SK-N-SH (cell line): ENCODE measurements at regions not wholly inside any gene's neighbourhood (a gene's known extent, or its start where the extent isn't known, plus 50 kb on each side); places are given as distances from the start of the nearest gene placed in this dataset.

Experiments
- CTCF ChIA-PET: fragments of 300-600, 350-600 bp; formaldehyde crosslinking; extraction: SDS; loops from one replicate; lab custom pipeline; 2021; lab: Yijun Ruan, JAX
- POLR2A ChIA-PET: fragments of 350-600 bp; sonication (Branson Sonifier 250); formaldehyde crosslinking; extraction: SDS; loops from one replicate; lab custom pipeline; 2020; ENCODE audit warnings: antibody characterized with exemption, inconsistent platforms; lab: Yijun Ruan, JAX
- DNase-seq: peaks from one replicate; pipeline ENCODE4 v3.0.0; 2012
- H2AFZ ChIP-seq: fragments of 200-600 bp; sonication (generic); 2 replicates; pipeline ENCODE4 v1.8.1; 2016; ENCODE audit warnings: antibody characterized with exemption, mild to moderate bottlenecking, low read depth
- H3F3A ChIP-seq: fragments of 200-600 bp; sonication (generic); replicated peaks from 2 replicates; pipeline ENCODE3; 2016; ENCODE audit warnings: antibody characterized with exemption, mild to moderate bottlenecking; ENCODE audit not compliant: insufficient read depth
- H3K27ac ChIP-seq, 2 experiments: fragments of 200-500 bp in 1 of 2; fragments of 200-600 bp in 1 of 2; sonication (Bioruptor generic) in 1 of 2; sonication (generic), shearing (Covaris generic) in 1 of 2; 2 replicates each; pipeline versions ENCODE4 v1.5.1 to v1.6.1; 2014 to 2016; ENCODE audit warnings: low read depth in 2 of 2, inconsistent platforms in 1 of 2, low read length in 1 of 2, mild to moderate bottlenecking in 1 of 2, mixed read lengths in 1 of 2
- H3K27me3 ChIP-seq: fragments of 200-600 bp; sonication (generic), shearing (Covaris generic); 2 replicates; pipeline ENCODE4 v1.6.1; 2016; ENCODE audit warnings: mixed run types; ENCODE audit not compliant: insufficient read depth
- H3K36me3 ChIP-seq, 2 experiments: fragments of 200-500 bp in 1 of 2; fragments of 200-600 bp in 1 of 2; sonication (Bioruptor generic) in 1 of 2; sonication (generic) in 1 of 2; replicated peaks in 1 of 2; 2 replicates each; pipeline versions ENCODE3 to v1.5.1; 2014 to 2016; ENCODE audit warnings: low read length in 1 of 2, mild to moderate bottlenecking in 1 of 2; ENCODE audit not compliant: insufficient read depth in 2 of 2, control insufficient read depth in 1 of 2
- H3K4me1 ChIP-seq, 2 experiments: fragments of 200-500 bp in 1 of 2; fragments of 200-600 bp in 1 of 2; sonication (Bioruptor generic) in 1 of 2; sonication (generic), shearing (Covaris generic) in 1 of 2; 2 replicates each; pipeline versions ENCODE4 v1.5.1 to v1.6.1; 2014 to 2016; ENCODE audit warnings: low read depth in 1 of 2, low read length in 1 of 2, mixed run types in 1 of 2; ENCODE audit not compliant: insufficient read depth in 2 of 2, control insufficient read depth in 1 of 2
- H3K4me2 ChIP-seq: fragments of 200-600 bp; sonication (generic), shearing (Covaris generic); 2 replicates; pipeline ENCODE4 v1.6.1; 2017; ENCODE audit warnings: mixed run types
- H3K4me3 ChIP-seq, 2 experiments: fragments of 200-500 bp in 1 of 2; fragments of 200-600 bp in 1 of 2; sonication (Bioruptor generic) in 1 of 2; sonication (generic), shearing (Covaris generic) in 1 of 2; 2 replicates each; pipeline versions ENCODE4 v1.5.1 to v1.8.1; 2014 to 2016; ENCODE audit warnings: low read depth in 2 of 2, inconsistent platforms in 1 of 2, low read length in 1 of 2, mild to moderate bottlenecking in 1 of 2, mixed read lengths in 1 of 2, moderate library complexity in 1 of 2
- H3K79me2 ChIP-seq: fragments of 200-600 bp; sonication (generic); 2 replicates; pipeline ENCODE4 v1.8.1; 2017; ENCODE audit warnings: mild to moderate bottlenecking; ENCODE audit not compliant: insufficient read depth
- H3K9ac ChIP-seq: fragments of 200-600 bp; sonication (generic); 2 replicates; pipeline ENCODE4 v1.6.1; 2017; ENCODE audit warnings: mixed run types
- H3K9me2 ChIP-seq: fragments of 200-600 bp; sonication (generic); 2 replicates; pipeline ENCODE4 v1.6.1; 2017; ENCODE audit warnings: mixed run types
- H3K9me3 ChIP-seq: fragments of 200-600 bp; sonication (generic); 2 replicates; pipeline ENCODE4 v1.6.1; 2017; ENCODE audit warnings: mixed run types, mild to moderate bottlenecking, moderate library complexity
- H4K20me1 ChIP-seq: fragments of 200-600 bp; sonication (generic); 2 replicates; pipeline ENCODE4 v1.6.1; 2017; ENCODE audit warnings: mild to moderate bottlenecking, mixed run types; ENCODE audit not compliant: insufficient read depth
- CHD2 ChIP-seq: fragments of 150-350 bp; IDR thresholded peaks from 2 replicates; pipeline ENCODE4 v1.6.1; 2018; ENCODE audit warnings: low read length; ENCODE audit not compliant: partially characterized antibody
- EP300 ChIP-seq, 2 experiments: IDR thresholded peaks; 2 replicates each; pipeline versions ENCODE4 v1.4.0 to v1.6.1; 2012; ENCODE audit warnings: borderline replicate concordance in 1 of 2, low read depth in 1 of 2, low read length in 1 of 2
- EZH2phosphoT487 ChIP-seq: fragments of 200-600 bp; sonication (generic); IDR thresholded peaks from 2 replicates; pipeline ENCODE4 v1.6.1; 2017; ENCODE audit warnings: low read depth, mixed run types, mild to moderate bottlenecking, antibody characterized with exemption, moderate library complexity, borderline replicate concordance
- FOSL2 ChIP-seq: IDR thresholded peaks from 2 replicates; pipeline ENCODE4 v1.4.0; 2012; ENCODE audit warnings: low read depth, mild to moderate bottlenecking, moderate library complexity, borderline replicate concordance
- FOXM1 ChIP-seq: IDR thresholded peaks from 2 replicates; pipeline ENCODE4 v1.4.0; 2012; ENCODE audit warnings: low read depth, mild to moderate bottlenecking
- GATA2 ChIP-seq: sonication (generic); formaldehyde crosslinking; IDR thresholded peaks from 2 replicates; pipeline ENCODE4 v1.5.0; 2020; ENCODE audit warnings: mild to moderate bottlenecking, missing genetic modification reagents
- MAX ChIP-seq: IDR thresholded peaks from 2 replicates; pipeline ENCODE4 v1.4.0; 2012; ENCODE audit warnings: low read depth
- MEF2A ChIP-seq: IDR thresholded peaks from 2 replicates; pipeline ENCODE4 v1.4.0; 2012; ENCODE audit warnings: low read depth, borderline replicate concordance
- MXI1 ChIP-seq: IDR thresholded peaks from 2 replicates; pipeline ENCODE4 v1.6.1; 2012; ENCODE audit warnings: mild to moderate bottlenecking, low read depth, low read length, improper control_type of control experiment
- RAD21 ChIP-seq: IDR thresholded peaks from 2 replicates; pipeline ENCODE4 v1.6.1; 2012; ENCODE audit warnings: mild to moderate bottlenecking, low read length
- USF1 ChIP-seq: IDR thresholded peaks from 2 replicates; pipeline ENCODE4 v1.4.0; 2012; ENCODE audit warnings: low read depth, borderline replicate concordance
- YY1 ChIP-seq: IDR thresholded peaks from 2 replicates; pipeline ENCODE4 v1.4.0; 2012; ENCODE audit warnings: low read depth, mild to moderate bottlenecking
- TF ChIP-seq, protein P1 (sequence below): fragments of 200-600 bp; sonication (generic); IDR thresholded peaks from 2 replicates; pipeline ENCODE4 v1.6.1; 2017; ENCODE audit warnings: antibody characterized with exemption, mild to moderate bottlenecking, moderate library complexity
- TF ChIP-seq, protein P2 (sequence below): fragments of 150-350 bp; IDR thresholded peaks from 2 replicates; pipeline ENCODE4 v1.6.1; 2017; ENCODE audit warnings: antibody characterized with exemption, low read length, low read depth, borderline replicate concordance
- TF ChIP-seq, protein P3 (sequence below): IDR thresholded peaks from 2 replicates; pipeline ENCODE4; 2012
- TF ChIP-seq, protein P4 (sequence below): IDR thresholded peaks from 2 replicates; pipeline ENCODE4 v1.6.1; 2012; ENCODE audit warnings: mild to moderate bottlenecking, low read depth, low read length, moderate library complexity

DNA sequence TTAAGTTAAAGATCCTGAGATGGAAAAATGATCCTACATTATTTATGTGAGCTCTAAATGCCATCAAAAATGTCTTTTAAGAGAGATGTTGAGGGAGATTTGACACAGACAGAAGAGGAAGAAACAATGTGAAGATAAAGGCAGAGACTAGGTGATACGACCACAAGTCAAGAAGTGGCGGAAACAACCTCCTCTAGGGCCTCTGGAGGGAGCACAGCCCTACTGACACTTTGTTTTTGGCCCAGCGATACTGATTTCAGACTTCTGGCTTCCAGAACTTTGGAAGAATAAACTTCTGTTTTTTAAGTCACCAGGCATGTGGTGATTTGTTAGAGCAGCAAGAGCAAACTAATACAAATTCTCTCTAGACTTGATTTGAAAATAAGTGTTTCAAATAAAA lies 1216.1 kb downstream of the FSTL5 start (continued):
- TF ChIP-seq, protein P1, sequence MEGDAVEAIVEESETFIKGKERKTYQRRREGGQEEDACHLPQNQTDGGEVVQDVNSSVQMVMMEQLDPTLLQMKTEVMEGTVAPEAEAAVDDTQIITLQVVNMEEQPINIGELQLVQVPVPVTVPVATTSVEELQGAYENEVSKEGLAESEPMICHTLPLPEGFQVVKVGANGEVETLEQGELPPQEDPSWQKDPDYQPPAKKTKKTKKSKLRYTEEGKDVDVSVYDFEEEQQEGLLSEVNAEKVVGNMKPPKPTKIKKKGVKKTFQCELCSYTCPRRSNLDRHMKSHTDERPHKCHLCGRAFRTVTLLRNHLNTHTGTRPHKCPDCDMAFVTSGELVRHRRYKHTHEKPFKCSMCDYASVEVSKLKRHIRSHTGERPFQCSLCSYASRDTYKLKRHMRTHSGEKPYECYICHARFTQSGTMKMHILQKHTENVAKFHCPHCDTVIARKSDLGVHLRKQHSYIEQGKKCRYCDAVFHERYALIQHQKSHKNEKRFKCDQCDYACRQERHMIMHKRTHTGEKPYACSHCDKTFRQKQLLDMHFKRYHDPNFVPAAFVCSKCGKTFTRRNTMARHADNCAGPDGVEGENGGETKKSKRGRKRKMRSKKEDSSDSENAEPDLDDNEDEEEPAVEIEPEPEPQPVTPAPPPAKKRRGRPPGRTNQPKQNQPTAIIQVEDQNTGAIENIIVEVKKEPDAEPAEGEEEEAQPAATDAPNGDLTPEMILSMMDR, result no peak
- no peak for TF ChIP-seq EP300 (IDR thresholded peaks at IDR 0.05; ENCODE audit: borderline replicate concordance in 1 of 2, low read depth in 1 of 2, low read length in 1 of 2)

DNA sequence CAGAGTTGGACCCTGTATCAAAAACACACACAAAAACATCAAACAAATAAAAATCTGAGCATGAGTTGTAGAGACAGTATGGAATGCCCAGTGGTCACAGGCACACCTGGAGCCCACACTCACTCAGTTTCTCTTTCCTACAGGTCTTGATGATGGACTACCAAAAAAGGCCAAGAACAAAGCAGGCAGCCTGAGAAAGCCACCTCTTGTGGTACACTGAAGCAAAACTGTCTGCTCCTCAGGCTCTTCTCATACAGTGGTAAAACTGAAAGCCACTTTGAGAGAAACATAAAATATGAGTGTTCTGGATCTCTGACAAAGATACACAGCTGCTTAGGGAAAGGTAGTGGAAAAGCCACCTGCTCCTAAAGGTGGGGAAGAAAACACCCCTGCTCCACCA lies 1206.9 kb downstream of the FSTL5 start:
- Histone ChIP-seq H3K4me2 (no peak overlapping the region), H3K9me2 (no peaks in the 10 kb centered on the region), H3K9me3 (no peaks in the 10 kb centered on the region), H4K20me1 (no peaks in the 10 kb centered on the region), H2AFZ (no peak overlapping the region), H3K4me1 (no peaks in the 10 kb centered on the region), H3K4me3 (no peak overlapping the region), H3K79me2 (no peaks in the 10 kb centered on the region), H3K27ac (no peak overlapping the region), H3K9ac (no peak overlapping the region), H3K36me3 (no peaks in the 10 kb centered on the region), H3K27me3 (no peaks in the 10 kb centered on the region), H3F3A (no peaks in the 10 kb centered on the region)
- CTCF ChIA-PET, result no interaction called here
- TF ChIP-seq, protein P2, sequence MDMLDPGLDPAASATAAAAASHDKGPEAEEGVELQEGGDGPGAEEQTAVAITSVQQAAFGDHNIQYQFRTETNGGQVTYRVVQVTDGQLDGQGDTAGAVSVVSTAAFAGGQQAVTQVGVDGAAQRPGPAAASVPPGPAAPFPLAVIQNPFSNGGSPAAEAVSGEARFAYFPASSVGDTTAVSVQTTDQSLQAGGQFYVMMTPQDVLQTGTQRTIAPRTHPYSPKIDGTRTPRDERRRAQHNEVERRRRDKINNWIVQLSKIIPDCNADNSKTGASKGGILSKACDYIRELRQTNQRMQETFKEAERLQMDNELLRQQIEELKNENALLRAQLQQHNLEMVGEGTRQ, result no peak
- TF ChIP-seq CHD2 (no peak), YY1 (no peak), EZH2phosphoT487 (no peak), MEF2A (no peak), USF1 (no peak), FOXM1 (no peak), FOSL2 (no peak), GATA2 (CRISPR knock-in tag) (no peak), MAX (no peak), RAD21 (no peak), MXI1 (no peak)
- TF ChIP-seq, protein P3, sequence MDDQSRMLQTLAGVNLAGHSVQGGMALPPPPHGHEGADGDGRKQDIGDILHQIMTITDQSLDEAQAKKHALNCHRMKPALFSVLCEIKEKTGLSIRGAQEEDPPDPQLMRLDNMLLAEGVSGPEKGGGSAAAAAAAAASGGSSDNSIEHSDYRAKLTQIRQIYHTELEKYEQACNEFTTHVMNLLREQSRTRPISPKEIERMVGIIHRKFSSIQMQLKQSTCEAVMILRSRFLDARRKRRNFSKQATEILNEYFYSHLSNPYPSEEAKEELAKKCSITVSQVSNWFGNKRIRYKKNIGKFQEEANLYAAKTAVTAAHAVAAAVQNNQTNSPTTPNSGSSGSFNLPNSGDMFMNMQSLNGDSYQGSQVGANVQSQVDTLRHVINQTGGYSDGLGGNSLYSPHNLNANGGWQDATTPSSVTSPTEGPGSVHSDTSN, result no peak
- TF ChIP-seq, protein P4, sequence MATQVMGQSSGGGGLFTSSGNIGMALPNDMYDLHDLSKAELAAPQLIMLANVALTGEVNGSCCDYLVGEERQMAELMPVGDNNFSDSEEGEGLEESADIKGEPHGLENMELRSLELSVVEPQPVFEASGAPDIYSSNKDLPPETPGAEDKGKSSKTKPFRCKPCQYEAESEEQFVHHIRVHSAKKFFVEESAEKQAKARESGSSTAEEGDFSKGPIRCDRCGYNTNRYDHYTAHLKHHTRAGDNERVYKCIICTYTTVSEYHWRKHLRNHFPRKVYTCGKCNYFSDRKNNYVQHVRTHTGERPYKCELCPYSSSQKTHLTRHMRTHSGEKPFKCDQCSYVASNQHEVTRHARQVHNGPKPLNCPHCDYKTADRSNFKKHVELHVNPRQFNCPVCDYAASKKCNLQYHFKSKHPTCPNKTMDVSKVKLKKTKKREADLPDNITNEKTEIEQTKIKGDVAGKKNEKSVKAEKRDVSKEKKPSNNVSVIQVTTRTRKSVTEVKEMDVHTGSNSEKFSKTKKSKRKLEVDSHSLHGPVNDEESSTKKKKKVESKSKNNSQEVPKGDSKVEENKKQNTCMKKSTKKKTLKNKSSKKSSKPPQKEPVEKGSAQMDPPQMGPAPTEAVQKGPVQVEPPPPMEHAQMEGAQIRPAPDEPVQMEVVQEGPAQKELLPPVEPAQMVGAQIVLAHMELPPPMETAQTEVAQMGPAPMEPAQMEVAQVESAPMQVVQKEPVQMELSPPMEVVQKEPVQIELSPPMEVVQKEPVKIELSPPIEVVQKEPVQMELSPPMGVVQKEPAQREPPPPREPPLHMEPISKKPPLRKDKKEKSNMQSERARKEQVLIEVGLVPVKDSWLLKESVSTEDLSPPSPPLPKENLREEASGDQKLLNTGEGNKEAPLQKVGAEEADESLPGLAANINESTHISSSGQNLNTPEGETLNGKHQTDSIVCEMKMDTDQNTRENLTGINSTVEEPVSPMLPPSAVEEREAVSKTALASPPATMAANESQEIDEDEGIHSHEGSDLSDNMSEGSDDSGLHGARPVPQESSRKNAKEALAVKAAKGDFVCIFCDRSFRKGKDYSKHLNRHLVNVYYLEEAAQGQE, result no peak
- TF ChIP-seq, protein P1, result no peak
- DNase-seq, result no peak
- POLR2A ChIA-PET, result no interaction called here
